ENCODE measurements at regions not wholly inside any gene's neighbourhood (a gene's known extent, or its start where the extent isn't known, plus 50 kb on each side); places are given as distances from the start of the nearest gene placed in this dataset.

GRCh38 chr18:8937160-8938094 is 165.1 kb upstream of the NDUFV2 start:
- Histone ChIP-seq H3K4me2 (ENCODE audit: low read depth, low read length, poor library complexity, severe bottlenecking) (no peak overlapping the region), H4K20me1 (ENCODE audit: insufficient read depth, low read length, poor library complexity, severe bottlenecking) (no peaks in the 10 kb centered on the region), H3K9ac (ENCODE audit: low read depth, low read length, poor library complexity, severe bottlenecking) (peak overlapping the region; percentile 20)

GRCh38 chr18:8938817-8939216 is 163.7 kb upstream of the NDUFV2 start:
- no peak overlapping the region for H3K4me3 ChIP-seq (ENCODE audit: low read length, poor library complexity, severe bottlenecking)
- H4K20me1 ChIP-seq (ENCODE audit: insufficient read depth, low read length, poor library complexity, severe bottlenecking): no peaks in the 10 kb centered on the region
- no peaks in the 10 kb centered on the region for H3K9me3 ChIP-seq (ENCODE audit: insufficient read depth, low read depth, low read length)
- H3K27me3 ChIP-seq (ENCODE audit: insufficient read depth, low read length, poor library complexity, severe bottlenecking): no peaks in the 10 kb centered on the region
- no peaks in the 10 kb centered on the region for H3K9me2 ChIP-seq (replicated peaks; ENCODE audit: low read depth, low read length)
- TF ChIP-seq EZH2phosphoT487 (IDR thresholded peaks at IDR 0.05; ENCODE audit: borderline replicate concordance) (no peak), CTCF (conservative IDR thresholded peaks at IDR 0.05; ENCODE audit: low read length) (no peak)
- H3F3A ChIP-seq (ENCODE audit: low read depth): no peaks in the 10 kb centered on the region
- no peak overlapping the region for H3K9ac ChIP-seq (ENCODE audit: low read depth, low read length, poor library complexity, severe bottlenecking)
- no peak overlapping the region for H2AFZ ChIP-seq (ENCODE audit: low read length)
- peaks cover 32% of the 10 kb centered on the region for H3K4me1 ChIP-seq (ENCODE audit: insufficient read depth, low read length, poor library complexity, severe bottlenecking)
- H3K79me2 ChIP-seq (ENCODE audit: insufficient read depth, low read length): no peaks in the 10 kb centered on the region
- H3K36me3 ChIP-seq (ENCODE audit: insufficient read depth, low read length): no peaks in the 10 kb centered on the region
- H3K4me2 ChIP-seq (ENCODE audit: low read depth, low read length, poor library complexity, severe bottlenecking): peak overlapping the region; percentile 51

More at GRCh38 chr18:8937160-8938094, 165.1 kb upstream of the NDUFV2 start:
- H3K9me3 ChIP-seq (ENCODE audit: insufficient read depth, low read depth, low read length): peaks cover 4% of the 10 kb centered on the region; the same call in 1 of the 2 replicates
- H3K36me3 ChIP-seq (ENCODE audit: insufficient read depth, low read length): no peaks in the 10 kb centered on the region
- H3K27me3 ChIP-seq (ENCODE audit: insufficient read depth, low read length, poor library complexity, severe bottlenecking): no peaks in the 10 kb centered on the region
- TF ChIP-seq EZH2phosphoT487 (IDR thresholded peaks at IDR 0.05; ENCODE audit: borderline replicate concordance) (no peak), CTCF (conservative IDR thresholded peaks at IDR 0.05; ENCODE audit: low read length) (no peak)
- no peaks in the 10 kb centered on the region for H3F3A ChIP-seq (ENCODE audit: low read depth)
- no peaks in the 10 kb centered on the region for H3K79me2 ChIP-seq (ENCODE audit: insufficient read depth, low read length)
- no peak overlapping the region for H3K4me3 ChIP-seq (ENCODE audit: low read length, poor library complexity, severe bottlenecking)
- peaks cover 29% of the 10 kb centered on the region for H3K4me1 ChIP-seq (ENCODE audit: insufficient read depth, low read length, poor library complexity, severe bottlenecking)
- 0 out of 2 replicates have a peak overlapping the region, but pooled peaks have one; percentile 8 for H2AFZ ChIP-seq (ENCODE audit: low read length)
- no peaks in the 10 kb centered on the region for H3K9me2 ChIP-seq (replicated peaks; ENCODE audit: low read depth, low read length)

GRCh38 chr18:8942021-8942908 is 160.2 kb upstream of the NDUFV2 start:
- H2AFZ ChIP-seq (ENCODE audit: low read length): no peak overlapping the region
- H3K9me2 ChIP-seq (replicated peaks; ENCODE audit: low read depth, low read length): no peaks in the 10 kb centered on the region
- H3K27me3 ChIP-seq (ENCODE audit: insufficient read depth, low read length, poor library complexity, severe bottlenecking): no peaks in the 10 kb centered on the region
- H3K4me1 ChIP-seq (ENCODE audit: insufficient read depth, low read length, poor library complexity, severe bottlenecking): peaks cover 44% of the 10 kb centered on the region
- H3K4me2 ChIP-seq (ENCODE audit: low read depth, low read length, poor library complexity, severe bottlenecking): no peak overlapping the region
- no peak for TF ChIP-seq CTCF (conservative IDR thresholded peaks at IDR 0.05; ENCODE audit: low read length)
- TF ChIP-seq EZH2phosphoT487 (IDR thresholded peaks at IDR 0.05; ENCODE audit: borderline replicate concordance): no peak
- H3K9me3 ChIP-seq (ENCODE audit: insufficient read depth, low read depth, low read length): no peaks in the 10 kb centered on the region
- no peaks in the 10 kb centered on the region for H3K36me3 ChIP-seq (ENCODE audit: insufficient read depth, low read length)
- H3K4me3 ChIP-seq (ENCODE audit: low read length, poor library complexity, severe bottlenecking): no peak overlapping the region
- no peaks in the 10 kb centered on the region for H4K20me1 ChIP-seq (ENCODE audit: insufficient read depth, low read length, poor library complexity, severe bottlenecking)
- H3F3A ChIP-seq (ENCODE audit: low read depth): no peaks in the 10 kb centered on the region
- H3K9ac ChIP-seq (ENCODE audit: low read depth, low read length, poor library complexity, severe bottlenecking): no peak overlapping the region
- no peaks in the 10 kb centered on the region for H3K79me2 ChIP-seq (ENCODE audit: insufficient read depth, low read length)
